Upper lobe of right lung (tissue), 1 donor: ENCODE measurements at regions not wholly inside any gene's neighbourhood (a gene's known extent, or its start where the extent isn't known, plus 50 kb on each side); places are given as distances from the start of the nearest gene placed in this dataset.
"Not testable (repeated sequence)": the region's sequence is repeated elsewhere in the genome, so short reads cannot be mapped to it uniquely, and the experiment has no call there.

Experiments used
- ATAC-seq: fragments of 200-7000 bp; cut with Tn5 transposase; one replicate; pipeline ENCODE4 v1.9.1; 2020; ENCODE audit warnings: mild to moderate bottlenecking, moderate library complexity
- DNase-seq: peaks from one replicate; pipeline ENCODE4 v3.0.0-alpha.2; 2020
- H3K27ac ChIP-seq: fragments of 200-600 bp; one replicate; pipeline ENCODE4 v1.8.0; 2022
- H3K27me3 ChIP-seq: fragments of 200-600 bp; one replicate; pipeline ENCODE4 v1.8.0; 2022; ENCODE audit warnings: mild to moderate bottlenecking
- H3K36me3 ChIP-seq: fragments of 200-600 bp; one replicate; pipeline ENCODE4 v1.8.0; 2022
- H3K4me1 ChIP-seq: fragments of 200-600 bp; one replicate; pipeline ENCODE4 v1.8.0; 2022
- H3K4me3 ChIP-seq: fragments of 200-600 bp; one replicate; pipeline ENCODE4 v1.8.0; 2022; ENCODE audit warnings: mild to moderate bottlenecking
- H3K9me3 ChIP-seq: fragments of 200-600 bp; one replicate; pipeline ENCODE4 v1.8.0; 2022
- CTCF ChIP-seq: fragments of 200-600 bp; IDR thresholded peaks from one replicate; pipeline ENCODE4 v1.8.0; 2022; ENCODE audit warnings: antibody characterized with exemption
- intact Hi-C: fragments of 100-400 bp; cut with DNase I; formaldehyde crosslinking; loops from one replicate; pipeline ENCODE4 v1.11.0; 2022
- donor health status: DM: no; HTN: yes; CAD: no; lungs with severe emphysema.

DNA sequence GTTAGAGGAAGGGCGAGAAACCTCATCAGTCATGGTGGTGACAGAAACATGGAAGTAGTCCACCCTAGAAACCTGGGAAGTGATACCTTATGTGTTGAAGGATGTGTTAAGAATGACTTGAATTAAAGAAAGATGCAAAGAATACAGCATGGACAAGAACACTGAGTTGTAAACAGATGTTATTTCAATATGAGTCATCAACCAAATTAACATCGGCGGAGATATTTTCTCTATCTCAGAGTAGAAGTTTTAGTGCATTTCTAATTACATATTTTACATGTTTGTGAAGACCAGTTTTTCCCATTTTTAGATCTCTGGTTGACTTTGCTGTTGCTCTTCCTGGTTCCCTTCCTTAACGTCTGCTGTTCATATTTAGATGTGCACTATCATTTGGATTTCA, 268.8 kb upstream of the TBL1XR1 start:
- no peak for TF ChIP-seq CTCF
- Histone ChIP-seq H3K4me1 (peaks cover 4% of the 10 kb centered on the region), H3K4me3 (no peak overlapping the region), H3K9me3 (no peaks in the 10 kb centered on the region), H3K36me3 (no peaks in the 10 kb centered on the region), H3K27ac (no peak overlapping the region), H3K27me3 (no peaks in the 10 kb centered on the region)
- intact Hi-C loops, result no loop called here
- ATAC-seq (no peak), DNase-seq (no peak)

DNA sequence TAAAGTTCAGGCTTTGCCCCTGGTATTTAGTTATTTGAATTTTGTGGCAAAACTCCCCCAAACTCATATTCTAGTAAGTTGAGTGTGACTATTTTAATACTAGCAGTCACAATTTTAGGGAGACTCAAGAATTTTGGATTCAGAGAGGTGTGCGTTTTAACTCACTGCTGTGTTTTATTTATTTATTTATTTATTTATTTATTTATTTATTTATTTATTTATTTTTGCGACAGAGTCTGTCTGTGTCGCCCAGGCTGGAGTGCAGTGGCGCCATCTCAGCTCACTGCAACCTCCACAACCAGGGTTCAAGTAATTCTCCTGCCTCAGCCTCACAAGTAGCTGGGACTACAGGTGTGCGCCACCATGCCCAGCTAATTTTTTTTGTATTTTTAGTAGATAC, 269.3 kb upstream of the TBL1XR1 start:
- intact Hi-C loops, H3K4me3 ChIP-seq, ATAC-seq, H3K27ac ChIP-seq, H3K27me3 ChIP-seq, DNase-seq, H3K4me1 ChIP-seq, H3K9me3 ChIP-seq, H3K36me3 ChIP-seq: not testable (repeated sequence)

DNA sequence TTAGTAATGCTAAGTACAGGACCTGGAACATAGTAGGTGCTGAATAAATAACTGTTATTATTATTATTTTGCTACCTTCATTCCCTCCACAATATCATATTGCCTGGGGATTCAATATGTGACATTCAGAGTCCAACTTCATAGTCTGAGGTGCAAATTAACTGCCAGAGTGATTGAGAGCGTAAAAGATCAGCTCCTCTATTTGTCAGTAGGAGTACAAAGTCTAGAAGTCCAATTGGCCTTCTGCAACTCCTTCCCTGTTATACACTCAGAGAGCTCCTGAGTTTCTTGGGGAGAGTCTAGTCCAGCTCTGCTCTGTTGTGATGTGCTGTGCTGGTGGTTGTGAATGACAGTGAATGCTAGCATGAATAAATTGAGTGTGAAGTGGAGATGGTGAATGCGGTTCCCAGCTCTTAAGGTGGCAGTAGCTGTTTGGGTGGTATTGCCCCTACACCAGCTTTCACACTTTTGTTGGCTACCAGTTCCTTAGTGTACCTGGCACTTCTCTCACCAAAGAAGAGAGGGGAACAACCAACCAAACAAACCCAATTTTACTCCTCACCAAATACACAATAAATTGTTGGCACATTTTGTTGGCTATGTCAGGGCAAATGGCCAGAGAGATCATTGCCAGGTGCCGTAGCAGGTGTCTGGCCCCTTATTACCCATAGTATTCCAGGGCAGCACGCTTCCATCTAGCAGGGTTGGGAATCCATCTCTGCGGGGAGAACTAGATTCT, 270.1 kb upstream of the TBL1XR1 start:
- ATAC-seq (no peak), DNase-seq (no peak)
- H3K9me3 ChIP-seq, result no peaks in the 10 kb centered on the region
- no peak for TF ChIP-seq CTCF
- H3K27me3 ChIP-seq, result no peaks in the 10 kb centered on the region
- intact Hi-C loops, result no loop called here
- no peak overlapping the region for H3K27ac ChIP-seq
- peaks cover 4% of the 10 kb centered on the region for H3K4me1 ChIP-seq
- no peak overlapping the region for H3K4me3 ChIP-seq
- no peaks in the 10 kb centered on the region for H3K36me3 ChIP-seq

DNA sequence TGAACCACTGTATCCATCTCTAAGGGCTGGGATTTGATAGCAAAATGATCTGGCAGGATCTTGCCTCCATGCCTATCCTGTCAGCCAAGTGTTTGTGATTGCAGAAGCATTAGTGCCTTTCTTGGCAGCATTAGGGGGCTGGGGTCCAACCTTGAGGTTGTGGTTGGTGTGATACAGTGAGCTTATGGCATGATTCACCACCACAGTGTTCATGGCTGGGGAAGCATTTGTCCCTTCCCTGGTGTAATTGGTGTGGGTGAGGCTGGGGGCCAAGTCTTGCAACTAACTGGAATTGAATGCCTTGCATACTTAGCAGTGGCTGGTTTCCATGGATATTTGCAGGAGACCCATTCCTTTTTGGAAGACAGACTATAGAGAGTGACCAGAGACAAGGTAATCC, 271.0 kb upstream of the TBL1XR1 start:
- DNase-seq, result no peak
- Histone ChIP-seq H3K36me3 (no peaks in the 10 kb centered on the region), H3K27ac (no peak overlapping the region), H3K4me1 (peaks cover 4% of the 10 kb centered on the region), H3K4me3 (no peak overlapping the region), H3K9me3 (no peaks in the 10 kb centered on the region), H3K27me3 (no peaks in the 10 kb centered on the region)
- peak; percentile 15 for ATAC-seq
- TF ChIP-seq CTCF, result no peak
- intact Hi-C loops, result no loop called here

DNA sequence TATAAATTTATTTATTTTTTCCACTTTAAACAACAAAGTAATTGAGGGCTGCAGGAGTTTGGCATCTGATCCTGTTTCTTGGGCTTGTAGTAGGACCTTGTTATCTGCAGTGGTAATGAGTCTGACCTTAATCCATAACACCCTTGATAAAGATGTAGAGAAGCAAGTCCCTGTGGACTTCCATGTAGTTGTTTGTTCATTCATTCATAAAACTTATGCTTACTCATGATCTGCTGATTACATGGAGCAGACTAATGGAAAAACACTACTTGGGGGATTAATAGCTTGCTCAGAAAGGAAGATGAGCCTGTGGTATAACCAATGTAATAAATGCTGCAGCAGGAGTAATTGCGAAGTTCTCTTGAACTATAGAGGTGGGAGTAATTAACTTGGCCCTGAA, 271.5 kb upstream of the TBL1XR1 start:
- H3K4me1 ChIP-seq, result peaks cover 2% of the 10 kb centered on the region
- H3K27ac ChIP-seq, result no peak overlapping the region
- no peak overlapping the region for H3K4me3 ChIP-seq
- intact Hi-C loops, result no loop called here
- no peak for TF ChIP-seq CTCF
- no peaks in the 10 kb centered on the region for H3K36me3 ChIP-seq
- DNase-seq (no peak), ATAC-seq (no peak)
- H3K27me3 ChIP-seq, result no peaks in the 10 kb centered on the region
- no peaks in the 10 kb centered on the region for H3K9me3 ChIP-seq

DNA sequence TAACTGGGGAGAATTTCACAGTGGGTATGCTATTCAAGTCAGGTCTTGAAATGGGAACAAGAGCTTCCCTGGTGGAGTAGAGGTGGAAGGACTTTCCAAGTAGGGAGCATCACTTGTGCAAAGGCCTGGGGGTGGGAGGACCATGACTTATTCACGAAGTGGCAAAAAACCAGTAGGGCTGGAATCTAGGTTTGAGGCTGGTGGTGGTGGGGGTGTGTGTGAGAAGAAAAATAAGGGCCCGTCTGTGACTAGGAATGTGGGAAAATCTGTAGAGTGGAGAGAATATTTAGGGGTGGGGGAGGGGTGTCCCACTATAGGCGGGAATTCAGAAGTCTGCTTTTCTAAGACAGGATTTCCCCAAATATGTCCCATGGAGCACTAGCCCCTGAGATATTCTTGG, 271.9 kb upstream of the TBL1XR1 start:
- DNase-seq, result no peak
- Histone ChIP-seq H3K4me3 (no peak overlapping the region), H3K36me3 (no peaks in the 10 kb centered on the region), H3K27ac (no peak overlapping the region), H3K27me3 (no peaks in the 10 kb centered on the region), H3K9me3 (no peaks in the 10 kb centered on the region), H3K4me1 (no peaks in the 10 kb centered on the region)
- intact Hi-C loops, result no loop called here
- ATAC-seq, result no peak
- TF ChIP-seq CTCF, result no peak
